ENCODE measurements at regions not wholly inside any gene's neighbourhood (a gene's known extent, or its start where the extent isn't known, plus 50 kb on each side); places are given as distances from the start of the nearest gene placed in this dataset.
"Not testable (repeated sequence)": the region's sequence is repeated elsewhere in the genome, so short reads cannot be mapped to it uniquely, and the experiment has no call there.

DNA sequence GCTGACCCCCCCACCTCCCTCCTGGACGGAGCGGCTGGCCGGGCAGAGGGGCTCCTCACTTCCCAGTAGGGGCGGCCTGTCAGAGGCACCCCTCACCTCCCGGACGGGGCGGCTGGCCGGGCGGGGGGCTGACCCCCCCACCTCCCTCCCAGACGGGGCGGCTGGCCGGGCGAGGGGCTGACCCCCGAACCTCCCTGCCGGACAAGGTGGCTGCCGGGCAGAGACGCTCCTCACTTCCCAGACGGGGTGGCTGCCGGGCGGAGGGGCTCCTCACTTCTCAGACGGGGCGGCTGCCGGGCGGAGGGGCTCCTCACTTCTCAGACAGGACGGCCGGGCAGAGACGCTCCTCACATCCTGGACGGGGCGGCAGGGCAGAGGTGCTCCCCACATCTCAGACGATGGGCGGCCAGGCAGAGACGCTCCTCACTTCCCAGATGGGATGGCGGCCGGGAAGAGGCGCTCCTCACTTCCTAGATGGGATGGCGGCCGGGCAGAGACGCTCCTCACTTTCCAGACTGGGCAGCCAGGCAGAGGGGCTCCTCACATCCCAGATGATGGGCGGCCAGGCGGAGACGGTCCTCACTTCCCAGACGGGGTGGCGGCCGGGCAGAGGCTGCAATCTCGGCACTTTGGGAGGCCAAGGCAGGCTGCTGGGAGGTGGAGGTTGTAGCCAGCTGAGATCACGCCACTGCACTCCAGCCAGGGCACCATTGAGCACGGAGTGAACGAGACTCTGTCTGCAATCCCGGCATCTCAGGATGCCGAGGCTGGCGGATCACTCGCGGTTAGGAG is 66.2 kb upstream of the PAPPA2 start:
- not testable (repeated sequence) for DNase-seq

DNA sequence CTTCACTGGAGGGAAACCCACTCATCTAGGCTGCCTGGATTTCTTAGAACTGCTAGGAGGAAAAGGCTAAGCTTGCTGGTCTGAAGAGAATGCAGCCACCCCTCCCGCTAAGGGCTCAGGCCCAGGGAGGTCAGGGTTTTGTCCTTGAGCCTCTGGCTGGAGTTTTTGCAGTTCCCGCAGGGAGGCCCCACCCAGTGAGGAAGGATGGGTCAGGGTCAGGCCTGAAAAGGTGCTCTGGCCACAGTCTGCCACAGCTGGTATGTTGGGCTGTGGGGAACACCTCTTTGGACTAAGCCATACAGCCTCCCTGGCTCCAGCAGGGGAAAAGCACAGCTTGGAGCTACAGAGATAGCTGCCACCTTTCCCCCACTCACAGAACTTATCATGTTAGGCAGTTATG is 71.4 kb upstream of the PAPPA2 start:
- DNase-seq: no peak

DNA sequence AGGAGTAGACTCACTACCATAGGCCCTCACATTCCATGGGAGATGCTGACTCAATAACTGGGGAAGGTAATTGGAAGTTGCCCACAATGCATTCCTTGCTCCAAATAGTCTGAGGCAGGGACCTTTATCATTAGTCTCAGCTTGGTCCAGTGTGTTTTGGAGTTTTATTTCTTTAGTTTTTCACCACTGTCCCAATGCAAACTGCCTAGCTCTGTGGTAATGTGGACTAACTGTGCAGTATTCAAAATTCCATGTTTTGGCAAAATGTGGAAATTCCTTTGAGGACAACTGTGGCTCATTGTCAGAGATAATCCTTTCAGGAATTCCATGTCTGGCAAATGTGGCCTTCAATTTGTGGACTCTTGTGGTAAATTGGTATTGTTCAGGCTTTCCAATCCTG is 78.1 kb upstream of the PAPPA2 start:
- no peak for DNase-seq

DNA sequence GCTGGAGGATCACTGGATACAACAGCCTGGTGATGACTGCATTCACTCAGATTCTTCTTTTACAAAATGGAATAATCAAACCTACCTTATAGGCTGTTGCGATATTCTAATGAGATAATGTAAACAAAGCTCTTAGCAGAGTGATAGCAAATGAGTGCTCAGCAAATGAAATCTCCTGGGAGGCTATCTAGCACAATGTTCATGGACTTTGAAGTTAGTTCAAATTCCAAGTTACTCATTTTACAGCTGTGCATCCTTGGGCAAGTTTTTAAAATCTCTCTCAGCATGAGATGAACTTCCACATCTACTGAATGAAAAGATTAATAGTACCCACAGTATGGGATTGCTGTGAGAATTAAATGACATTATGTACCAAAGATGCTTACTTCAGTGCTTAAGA is 80.8 kb upstream of the PAPPA2 start:
- DNase-seq: no peak

DNA sequence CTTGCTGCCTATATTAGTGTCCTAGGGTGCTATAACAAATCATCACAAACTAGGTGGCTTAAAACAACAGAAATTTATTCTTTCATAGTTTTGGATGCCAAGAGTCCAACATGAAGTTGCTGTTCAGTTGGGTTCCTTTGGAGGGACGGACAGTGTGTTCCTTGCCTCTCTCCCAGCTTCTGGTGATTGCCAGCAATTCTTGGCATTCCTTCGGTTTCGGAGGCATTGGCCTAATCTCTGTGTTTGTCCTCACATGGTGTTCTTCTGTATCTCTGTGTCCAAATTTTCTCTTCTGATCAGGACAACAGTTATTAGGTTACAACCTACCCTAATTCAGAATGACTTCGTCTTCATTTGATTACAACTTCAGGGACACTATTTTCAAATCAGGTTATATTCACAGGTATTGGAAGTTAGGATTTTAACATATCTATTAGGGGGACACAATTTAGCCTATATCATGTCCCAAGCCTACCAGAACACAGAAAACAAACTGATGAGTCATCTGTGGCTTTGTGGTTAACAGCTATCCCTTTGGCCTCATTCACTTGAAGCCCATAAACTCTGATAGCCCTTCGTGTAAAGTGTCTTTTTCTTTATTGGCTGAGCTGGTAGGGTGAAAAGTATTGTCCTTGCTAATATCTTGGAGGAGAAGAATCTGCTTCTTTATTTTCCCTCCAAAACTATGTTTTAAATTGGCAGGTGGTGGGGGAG is 83.2 kb upstream of the PAPPA2 start:
- DNase-seq: peak; percentile 5

DNA sequence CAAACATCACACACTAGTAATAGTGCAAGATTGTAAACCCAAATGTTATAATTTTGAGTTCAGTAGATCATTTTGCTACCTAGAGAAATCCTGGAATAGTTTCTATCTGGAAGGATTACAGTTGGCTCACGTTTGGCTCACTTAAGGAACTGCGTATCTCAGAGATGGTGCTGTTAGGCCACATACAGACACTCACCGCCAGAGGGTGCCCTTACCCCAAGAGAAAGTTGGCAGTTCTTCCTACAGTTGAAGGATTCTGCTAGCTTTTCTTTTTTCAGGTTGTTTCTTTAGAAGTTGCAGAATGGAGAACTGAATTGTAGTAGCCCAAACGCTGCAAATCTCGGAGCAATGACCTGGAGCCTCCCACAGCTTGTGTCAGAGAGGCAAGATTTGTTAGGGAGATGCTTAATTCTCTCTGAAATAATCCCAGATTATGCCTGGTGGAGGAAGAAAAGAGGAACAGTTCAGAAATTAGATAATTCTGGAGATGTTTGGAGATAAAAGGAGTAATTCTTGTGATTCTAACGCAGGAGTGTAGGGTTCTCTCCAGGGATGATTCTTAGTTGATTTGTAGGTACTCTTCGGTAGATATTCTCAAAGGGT is 87.9 kb upstream of the PAPPA2 start:
- peak; percentile 62 for DNase-seq

DNA sequence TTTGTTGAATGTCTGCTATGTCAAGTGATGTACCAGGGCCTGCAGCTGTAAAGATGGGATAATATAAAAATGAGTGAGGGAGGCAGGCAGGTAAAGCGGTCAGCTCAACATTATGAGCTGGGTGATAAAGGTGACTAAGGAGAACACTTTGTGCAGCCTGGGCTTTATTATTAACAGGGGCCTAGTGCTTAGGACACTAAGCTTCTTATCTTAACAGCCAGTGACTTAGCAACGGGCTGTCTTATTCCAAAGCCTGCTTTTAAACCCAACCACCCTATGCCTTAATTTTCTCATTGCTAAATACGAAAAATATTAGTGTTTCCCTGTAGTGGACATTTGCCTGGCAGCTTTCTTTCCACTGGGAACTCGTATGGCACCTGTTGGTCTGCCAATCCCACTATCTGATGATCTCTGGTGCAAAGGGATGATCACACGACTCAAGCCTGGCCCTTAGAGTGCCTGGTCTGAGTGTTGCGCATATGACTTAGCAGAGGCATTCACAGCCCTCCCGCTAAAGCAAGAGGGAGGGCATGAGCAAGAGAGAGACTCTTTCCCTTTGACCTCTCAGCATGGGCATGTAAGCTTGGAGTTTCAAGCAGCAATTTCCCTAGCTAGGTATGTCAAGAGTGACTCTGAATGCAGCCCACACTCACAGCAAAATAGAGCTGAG is 98.6 kb upstream of the PAPPA2 start:
- no peak for DNase-seq

DNA sequence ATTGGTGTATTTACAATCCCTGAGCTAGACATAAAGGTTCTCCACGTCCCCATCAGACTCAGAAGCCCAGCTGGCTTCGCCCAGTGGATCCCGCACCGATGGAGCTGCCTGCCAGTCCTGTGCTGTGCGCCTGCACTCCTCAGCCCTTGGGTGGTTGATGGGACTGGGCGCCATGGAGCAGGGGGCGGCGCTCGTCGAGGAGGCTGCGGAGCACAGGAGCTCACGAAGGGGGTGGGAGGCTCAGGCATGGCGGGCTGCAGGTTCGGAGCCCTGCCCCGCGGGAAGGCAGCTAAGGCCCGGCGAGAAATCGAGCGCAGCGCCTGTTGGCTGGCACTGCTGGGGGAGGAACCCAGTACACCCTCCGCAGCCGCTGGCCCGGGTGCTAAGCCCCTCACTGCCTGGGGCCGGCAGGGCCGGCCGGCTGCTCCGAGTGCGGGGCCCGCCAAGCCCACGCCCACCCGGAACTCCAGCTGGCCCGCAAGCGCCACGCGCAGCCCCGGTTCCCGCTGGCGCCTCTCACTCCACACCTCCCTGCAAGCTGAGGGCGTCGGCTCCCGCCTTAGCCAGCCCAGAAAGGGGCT is 113.8 kb upstream of the PAPPA2 start:
- DNase-seq: not testable (repeated sequence)

DNA sequence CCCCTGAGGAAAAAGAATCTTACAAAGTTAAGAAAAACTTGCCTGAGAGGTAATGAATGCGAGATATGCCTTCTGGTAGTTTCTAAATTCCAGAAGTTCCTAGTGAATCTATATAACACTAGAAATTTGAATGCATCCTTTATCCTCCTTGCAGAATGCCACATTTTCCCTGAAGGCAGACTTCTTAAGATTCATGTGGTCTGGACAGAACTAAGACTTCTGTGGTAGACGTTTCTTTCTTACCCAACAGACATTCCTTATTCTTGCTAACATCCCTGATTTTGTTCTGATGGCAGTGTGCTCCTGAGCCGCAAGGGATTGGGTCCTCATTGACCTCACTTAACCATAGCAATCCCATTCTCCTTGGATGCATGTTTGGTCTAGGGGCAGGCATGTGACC is 121.3 kb upstream of the PAPPA2 start:
- no peak for DNase-seq

DNA sequence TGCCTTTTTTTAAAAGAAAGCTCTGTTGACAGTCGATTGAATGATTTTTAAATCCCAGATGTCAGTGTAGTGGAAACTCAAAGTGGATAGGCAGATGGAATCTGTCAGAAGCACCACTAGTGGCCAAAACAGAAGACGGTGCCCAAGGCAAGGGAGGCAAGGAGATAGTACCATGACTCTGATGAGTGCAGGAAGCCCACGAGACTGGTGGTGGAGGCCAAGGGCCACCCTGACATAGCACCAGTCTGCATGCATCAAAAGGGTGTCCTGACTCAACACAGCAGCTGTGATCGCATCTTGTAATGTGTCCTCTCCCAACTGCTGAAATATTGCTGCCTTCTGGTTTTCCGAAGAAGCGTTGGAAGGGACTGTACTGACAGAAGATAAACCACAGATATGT is 124.1 kb upstream of the PAPPA2 start:
- no peak for DNase-seq

DNA sequence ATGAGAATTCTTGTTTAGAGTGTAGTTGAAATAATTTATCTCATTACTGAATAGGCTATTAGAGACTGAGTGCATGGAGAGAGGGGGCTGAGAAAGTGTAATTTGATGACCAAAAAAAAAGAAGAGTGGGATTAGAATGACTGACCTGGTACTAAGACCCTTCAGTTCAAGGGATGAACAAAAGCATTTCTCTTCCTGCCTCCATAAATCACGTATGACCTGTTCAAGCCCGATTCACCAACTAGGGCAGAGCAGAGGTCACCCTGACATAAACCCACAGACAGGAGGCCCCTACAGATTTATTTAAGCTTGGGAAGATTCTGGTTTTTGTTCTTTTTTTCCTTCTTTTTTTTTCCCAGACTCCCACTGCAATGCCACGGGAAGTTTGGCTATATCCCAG is 123.7 kb upstream of the COP1 start:
- DNase-seq: no peak

DNA sequence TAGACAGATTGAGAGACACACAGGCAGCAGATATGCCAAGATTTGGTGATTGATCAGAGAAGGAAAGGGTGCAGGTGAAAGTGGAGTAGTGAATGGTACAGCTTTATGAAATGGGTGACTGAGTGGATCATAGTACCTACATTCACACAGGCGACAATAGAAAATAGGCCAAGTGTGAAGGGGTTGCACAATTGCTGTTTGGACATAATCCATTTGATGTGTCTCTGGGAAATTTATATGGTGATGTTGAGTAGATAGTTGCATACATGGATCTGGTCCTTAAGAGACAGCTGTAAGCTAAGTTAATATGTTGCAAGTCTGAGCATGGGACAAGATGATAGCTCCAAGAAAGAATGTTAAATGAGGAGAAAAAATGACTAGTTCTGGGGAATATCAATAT is 118.6 kb upstream of the COP1 start:
- DNase-seq: no peak

DNA sequence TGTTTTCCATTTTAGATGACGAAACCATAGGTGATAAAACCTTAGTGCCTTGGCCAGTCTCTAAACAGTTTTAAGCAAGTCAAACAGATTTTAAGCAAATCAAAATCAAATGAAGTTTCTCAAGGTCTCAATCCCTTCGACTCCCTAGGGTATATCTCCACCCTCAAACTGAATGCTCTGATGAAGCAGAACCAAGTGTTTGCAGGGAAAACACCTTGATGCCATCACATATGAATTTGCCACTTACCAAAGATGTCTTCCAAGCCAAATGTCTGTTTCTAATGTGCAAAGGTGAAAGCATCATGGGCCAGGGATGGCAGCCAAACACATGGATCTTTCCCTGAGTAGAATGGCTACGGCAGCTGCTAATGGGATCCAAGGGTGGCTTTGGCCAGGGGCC is 116.4 kb upstream of the COP1 start:
- DNase-seq: no peak

DNA sequence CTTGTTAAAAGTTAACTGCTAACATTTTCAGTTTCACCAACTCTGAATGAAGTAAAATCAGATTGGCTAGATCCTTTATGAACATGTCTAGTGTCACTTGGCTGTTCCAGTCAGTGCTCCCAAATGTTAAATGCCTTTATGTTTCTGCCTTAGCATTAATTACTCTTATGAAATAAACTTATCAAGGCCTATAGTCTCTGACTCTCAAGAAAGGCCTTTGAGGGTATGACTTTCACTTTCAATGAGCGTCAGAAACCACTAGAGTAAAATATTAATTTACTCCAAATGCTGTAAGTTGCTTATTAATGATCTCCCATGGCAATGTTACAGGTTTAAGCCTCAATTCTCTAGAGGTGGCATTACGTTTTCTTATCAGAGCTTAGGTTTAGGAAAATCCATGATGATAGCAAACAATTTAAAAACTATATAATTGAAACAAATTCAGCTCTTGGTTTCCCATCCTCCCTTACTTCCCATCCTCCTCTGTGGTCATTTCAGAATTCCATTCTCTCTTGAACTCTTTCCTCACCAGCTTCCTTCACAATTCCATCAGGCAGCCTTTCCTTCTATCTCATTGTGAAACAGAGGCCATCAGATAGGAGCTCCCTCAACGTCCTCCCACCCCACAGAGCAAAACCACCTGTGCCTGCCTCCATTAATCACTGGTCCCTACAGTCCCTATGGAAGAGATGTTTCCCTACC is 108.6 kb upstream of the COP1 start:
- no peak for DNase-seq

DNA sequence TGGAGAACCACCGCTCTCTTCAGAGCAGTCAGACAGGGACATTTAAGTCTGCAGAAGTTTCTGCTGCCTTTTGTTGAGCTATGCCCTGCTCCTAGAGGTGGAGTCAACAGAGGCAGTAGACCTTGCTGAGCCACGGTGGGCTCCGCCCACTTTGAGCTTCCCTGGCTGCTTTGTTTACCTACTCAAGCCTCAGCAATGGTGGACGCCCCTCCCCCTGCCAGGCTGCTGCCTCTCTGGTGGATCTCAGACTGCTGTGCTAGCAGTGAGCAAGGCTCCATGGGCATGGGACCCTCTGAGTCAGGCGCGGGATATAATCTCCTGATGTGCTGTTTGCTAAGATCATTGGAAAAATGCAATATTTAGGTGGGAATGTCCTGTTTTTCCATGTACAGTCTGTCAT is 89.5 kb upstream of the COP1 start:
- DNase-seq: not testable (repeated sequence)

DNA sequence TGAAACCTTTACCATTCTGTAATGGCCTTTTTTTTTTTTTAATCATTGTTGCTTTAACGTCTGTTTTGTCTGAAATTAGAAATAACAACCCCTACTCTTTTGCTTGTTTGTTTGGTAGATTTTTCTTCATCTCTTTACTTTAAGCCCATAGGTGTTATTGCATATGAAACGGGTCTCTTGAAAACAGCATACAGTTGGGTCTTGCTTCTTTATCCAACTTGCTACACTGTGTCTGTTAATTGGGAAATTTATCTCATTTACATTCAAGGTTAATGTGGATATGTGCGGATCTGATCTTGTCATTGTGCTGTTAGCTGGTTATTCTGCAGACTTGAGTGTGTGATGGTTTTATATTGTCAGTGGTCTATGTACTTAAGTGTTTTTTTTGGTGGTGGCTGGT is 78.9 kb upstream of the COP1 start:
- DNase-seq: no peak

DNA sequence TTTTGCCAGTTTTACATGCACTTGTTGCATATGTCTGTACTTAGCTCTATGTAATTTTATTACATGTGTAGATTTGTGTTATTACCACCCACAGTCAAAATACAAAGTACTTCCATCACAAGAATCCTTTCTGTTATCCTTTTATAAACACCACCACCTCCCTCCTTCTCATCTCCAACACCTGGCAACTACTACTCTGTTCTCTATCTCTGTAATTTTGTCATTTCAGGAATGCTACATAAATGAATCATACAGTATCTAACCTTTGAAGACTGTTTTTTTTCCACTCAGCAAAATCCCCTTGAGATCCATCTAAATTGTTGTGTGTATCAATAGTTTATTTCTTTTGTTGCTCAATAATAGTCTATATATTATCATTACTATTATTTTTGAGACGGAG is 64.5 kb upstream of the COP1 start:
- no peak for DNase-seq
